CD4-positive, alpha-beta T cell treated with Interleukin-4 for 4 hours (primary cell): ENCODE measurements at regions not wholly inside any gene's neighbourhood (a gene's known extent, or its start where the extent isn't known, plus 50 kb on each side); places are given as distances from the start of the nearest gene placed in this dataset.
A peak's percentile ranks its signal among the peaks of the same experiment; 100 is the strongest.
"Not testable (repeated sequence)": the region's sequence is repeated elsewhere in the genome, so short reads cannot be mapped to it uniquely, and the experiment has no call there.

Source experiments
- DNase-seq: peaks from one replicate; pipeline ENCODE4 v3.0.0-alpha.2; 2020

DNA sequence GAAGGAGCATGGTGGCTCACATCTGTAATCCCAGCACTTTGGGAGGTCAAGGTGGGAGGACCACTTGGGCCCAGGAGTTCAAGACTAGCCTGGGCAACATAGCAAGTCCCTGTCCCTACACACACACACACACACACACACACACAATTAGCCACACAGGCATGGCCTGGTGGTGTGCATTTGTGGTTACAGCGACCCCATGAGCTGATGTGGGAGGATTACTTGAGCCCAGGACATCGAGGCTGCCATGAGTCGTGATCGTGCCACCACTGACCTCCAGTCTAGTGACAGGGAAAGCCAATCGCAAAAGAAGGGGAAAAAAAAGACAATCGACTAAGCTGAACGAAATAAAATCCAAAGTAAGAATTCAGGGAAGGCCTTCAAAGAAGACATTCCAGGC, 67.9 kb downstream of the TBX3 start:
- DNase-seq: no peak

- no peak for DNase-seq
These were observed 69.9 kb downstream of the TBX3 start for GRCh38 chr12:114614040-114614439.

DNA sequence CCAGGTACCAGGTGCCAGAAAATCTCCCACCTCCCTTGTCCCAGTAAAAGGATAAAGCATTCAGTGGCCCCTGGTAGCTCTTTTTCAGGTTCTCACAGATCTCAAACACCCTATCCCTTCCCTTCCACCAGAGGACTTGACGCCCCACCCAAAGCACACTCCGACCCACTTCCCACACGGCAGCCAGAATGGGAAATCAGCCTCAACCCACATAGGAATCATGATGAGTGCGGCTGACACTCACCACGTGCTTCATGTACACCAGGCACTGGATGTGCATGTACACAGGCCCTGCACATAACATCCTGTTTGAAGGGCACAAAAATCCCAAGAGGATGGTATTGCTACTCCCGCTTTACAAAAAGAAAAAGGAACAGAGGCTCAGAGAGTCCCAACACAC, 71.9 kb downstream of the TBX3 start:
- no peak for DNase-seq

DNA sequence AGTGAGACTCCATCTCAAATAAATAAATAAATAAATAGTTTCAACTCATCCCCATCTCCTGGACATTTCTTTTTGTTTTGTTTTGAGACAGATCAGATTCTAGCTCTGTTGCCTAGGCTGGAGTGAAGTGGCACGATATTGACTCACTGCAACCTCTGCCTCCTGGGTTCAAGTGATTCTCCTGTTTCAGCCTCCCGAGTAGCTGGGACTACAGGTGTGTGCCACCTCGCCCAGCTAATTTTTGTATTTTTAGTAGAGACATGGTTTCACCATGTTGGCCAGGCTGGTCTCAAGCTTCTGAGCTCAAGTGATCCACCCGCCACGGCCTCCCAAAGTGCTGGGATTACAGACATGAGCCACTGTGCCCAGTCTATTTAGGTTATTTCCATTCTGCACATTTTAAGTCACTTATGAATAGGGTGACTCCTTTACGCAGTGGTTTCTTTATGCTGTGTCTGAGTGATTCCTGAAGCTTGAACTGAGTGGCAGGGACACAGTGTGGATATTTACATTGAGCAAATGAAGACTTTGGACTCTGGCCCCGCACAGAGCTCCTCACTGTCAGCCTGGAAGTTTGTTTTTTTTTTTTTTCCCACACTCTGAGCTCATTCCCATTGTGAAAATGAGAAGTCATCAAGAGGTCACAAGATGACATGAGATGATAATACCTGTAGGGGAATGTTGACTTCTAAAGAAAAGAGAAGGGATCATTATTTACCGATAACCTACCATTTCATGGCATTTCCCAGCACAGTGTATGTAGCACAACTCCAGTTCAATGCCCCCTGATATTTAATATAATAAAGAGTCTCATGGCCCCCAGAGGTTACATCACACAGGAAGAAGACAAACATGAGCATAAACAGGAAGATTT, 72.6 kb downstream of the TBX3 start:
- DNase-seq: no peak

DNA sequence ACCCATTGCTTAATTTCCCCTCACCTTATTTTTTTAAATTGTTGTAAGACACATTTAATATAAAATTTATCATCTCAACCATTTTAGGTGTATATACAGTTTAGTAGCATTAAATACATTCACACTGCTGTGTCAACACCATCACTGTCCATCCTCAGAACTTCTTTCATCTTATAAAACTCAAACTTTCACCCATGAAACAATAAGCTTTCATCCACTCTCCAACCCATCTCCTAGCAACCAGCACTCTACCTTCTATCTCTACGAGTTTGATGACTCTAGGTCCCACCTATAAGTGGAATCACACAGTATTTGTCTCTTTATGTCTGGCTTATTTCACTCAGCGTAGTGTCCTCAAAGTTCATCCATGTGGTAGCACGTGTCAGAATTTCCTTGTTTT, 75.5 kb downstream of the TBX3 start:
- DNase-seq: no peak

GRCh38 chr12:114605918-114606317, 78.1 kb downstream of the TBX3 start:
- no peak for DNase-seq

DNA sequence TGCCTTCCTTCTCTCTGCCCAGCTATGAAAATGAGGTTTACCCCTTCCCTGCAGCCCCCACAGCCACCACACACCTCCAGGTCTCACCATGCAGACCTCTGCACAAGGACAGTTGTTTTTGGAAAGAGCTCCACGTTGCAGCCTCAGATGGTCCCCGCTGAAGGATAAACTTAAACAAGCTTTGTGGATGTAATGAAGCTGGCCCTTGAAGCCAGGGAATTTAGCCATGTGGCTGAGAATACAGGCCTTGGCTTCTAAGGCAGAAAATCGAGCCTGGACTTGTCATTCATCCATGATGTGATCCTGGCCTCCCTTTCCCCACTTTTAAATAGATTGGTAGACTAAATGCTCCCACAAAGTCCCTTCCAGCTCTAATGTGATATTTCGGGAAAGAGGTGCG, 79.4 kb downstream of the TBX3 start:
- DNase-seq: no peak

DNA sequence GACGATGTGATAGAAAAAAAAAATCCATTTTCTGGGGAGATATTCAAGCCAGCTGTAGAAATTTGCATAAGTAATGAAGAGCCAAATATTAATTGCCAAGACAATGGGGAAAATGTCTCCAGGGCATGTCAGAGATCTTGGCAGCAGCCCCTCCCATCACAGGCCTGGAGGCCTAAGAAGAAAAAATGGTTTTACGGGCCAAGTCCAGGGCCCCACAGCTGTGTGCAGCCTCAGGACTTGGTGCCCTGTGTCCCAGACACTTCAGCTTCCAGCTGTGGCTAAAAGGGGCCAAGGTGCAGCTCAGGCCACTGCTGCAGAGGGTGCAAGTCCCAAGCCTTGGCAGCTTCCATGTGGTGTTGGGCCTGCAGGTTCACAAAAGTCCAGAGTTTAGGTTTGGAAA, 83.4 kb downstream of the TBX3 start:
- not testable (repeated sequence) for DNase-seq

- DNase-seq: no peak
These were observed 85.9 kb downstream of the TBX3 start for GRCh38 chr12:114598111-114598510.

DNA sequence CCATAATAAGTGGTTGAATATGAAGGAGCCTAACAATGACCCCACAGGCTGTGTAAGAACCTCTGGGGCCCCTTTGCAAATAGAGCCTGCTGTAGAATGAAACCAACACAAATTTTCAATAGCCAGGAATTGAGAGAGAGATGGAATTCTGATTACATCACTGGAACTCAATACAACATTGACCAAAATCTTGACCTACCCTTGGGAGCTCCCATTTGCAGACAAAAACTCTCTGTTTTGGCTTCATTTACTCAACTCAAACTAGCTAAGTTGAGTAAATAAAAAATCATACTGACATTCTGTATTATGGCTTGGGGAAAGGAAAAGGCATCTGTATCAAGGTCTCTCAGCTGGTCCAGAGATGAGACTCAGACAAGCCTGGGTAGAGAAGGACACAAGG, 91.0 kb downstream of the TBX3 start:
- no peak for DNase-seq

- DNase-seq: no peak
These were observed 95.9 kb downstream of the TBX3 start for GRCh38 chr12:114588061-114588460.

GRCh38 chr12:114580306-114580705, 103.7 kb downstream of the TBX3 start:
- no peak for DNase-seq

- DNase-seq: no peak
These were observed 104.6 kb downstream of the TBX3 start for GRCh38 chr12:114579389-114579788.

GRCh38 chr12:114562654-114563053, 121.3 kb downstream of the TBX3 start:
- DNase-seq: no peak

GRCh38 chr12:114555451-114555850, 128.5 kb downstream of the TBX3 start:
- no peak for DNase-seq

DNA sequence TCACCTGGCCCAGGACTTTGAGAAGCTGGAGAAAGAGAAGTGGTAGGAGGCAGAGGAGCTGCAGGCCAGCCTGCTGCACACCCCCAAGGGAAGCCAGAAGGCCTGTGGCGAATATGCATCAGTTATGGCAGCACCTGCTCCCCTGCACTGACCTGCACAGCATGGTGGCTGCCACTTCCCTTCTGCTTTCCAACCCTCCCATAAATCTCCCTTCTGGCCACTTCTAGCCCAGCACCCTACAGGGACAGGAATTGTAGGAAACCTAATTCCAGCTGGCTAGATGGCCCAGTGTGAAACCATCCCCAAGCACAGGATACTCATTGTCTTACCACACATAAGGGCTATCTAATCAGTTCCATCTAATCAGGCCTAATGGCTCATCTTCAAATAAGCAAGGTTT, 136.3 kb downstream of the TBX3 start:
- DNase-seq: no peak

GRCh38 chr12:114530417-114530816, 124.5 kb upstream of the TBX5 start:
- no peak for DNase-seq

GRCh38 chr12:114529966-114530365, 124.0 kb upstream of the TBX5 start:
- DNase-seq: no peak

GRCh38 chr12:114528766-114529165, 122.8 kb upstream of the TBX5 start:
- no peak for DNase-seq

DNA sequence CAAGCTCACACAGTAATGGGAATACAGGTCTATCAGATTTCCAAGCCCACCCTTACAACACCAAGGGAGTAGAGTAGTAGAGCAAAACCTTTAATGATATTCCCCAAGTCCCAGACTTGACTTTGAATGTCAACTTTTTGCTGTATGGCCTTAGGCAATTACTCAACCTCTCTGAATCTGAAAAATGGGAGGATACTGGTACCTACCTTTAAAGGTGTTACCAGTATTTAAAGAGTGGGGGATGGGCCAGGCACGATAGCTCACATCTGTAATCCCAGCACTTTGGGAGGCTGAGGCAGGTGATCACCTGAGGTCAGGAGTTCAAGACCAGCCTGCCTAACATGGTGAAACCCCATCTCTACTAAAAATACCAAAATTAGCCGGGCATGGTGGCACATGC, 115.2 kb upstream of the TBX5 start:
- not testable (repeated sequence) for DNase-seq

- no peak for DNase-seq
These were observed 106.4 kb upstream of the TBX5 start for GRCh38 chr12:114512351-114512750.

GRCh38 chr12:114508529-114509129, 102.7 kb upstream of the TBX5 start:
- DNase-seq: peak; percentile 54

- no peak for DNase-seq
These were observed 100.7 kb upstream of the TBX5 start for GRCh38 chr12:114506651-114507050.

- DNase-seq: no peak
These were observed 98.4 kb upstream of the TBX5 start for GRCh38 chr12:114504311-114504710.

DNA sequence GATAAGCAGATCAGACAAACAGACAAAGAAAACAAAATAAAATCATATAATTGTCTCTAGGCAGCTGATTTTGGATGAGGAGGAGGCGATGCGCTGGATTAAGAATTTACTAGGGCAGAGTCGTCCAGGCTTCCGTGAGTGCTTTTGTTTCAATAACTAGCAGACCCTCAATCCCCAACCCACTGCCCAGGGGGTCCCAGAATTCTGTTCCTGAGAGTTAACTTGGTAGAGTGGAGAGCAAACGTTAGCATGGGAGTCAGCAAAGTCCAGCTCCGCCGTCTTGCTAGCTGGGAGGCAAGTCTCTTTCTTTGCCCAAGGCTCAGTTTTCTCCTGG, 95.5 kb upstream of the TBX5 start:
- DNase-seq: no peak
